ENCODE measurements at regions not wholly inside any gene's neighbourhood (a gene's known extent, or its start where the extent isn't known, plus 50 kb on each side); places are given as distances from the start of the nearest gene placed in this dataset.

- DNase-seq = no peak
- Mint-ChIP-seq H3K27ac (ENCODE audit: unreplicated experiment) (no peak overlapping the region), H3K4me3 (ENCODE audit: low read depth, unreplicated experiment) (no peak overlapping the region), H3K9me3 (ENCODE audit: low read depth, unreplicated experiment) (peaks cover 2% of the 10 kb centered on the region), H3K27me3 (ENCODE audit: unreplicated experiment) (no peaks in the 10 kb centered on the region), H3K36me3 (ENCODE audit: insufficient read depth, unreplicated experiment) (no peaks in the 10 kb centered on the region), H3K4me1 (ENCODE audit: low read depth, unreplicated experiment) (peaks cover 23% of the 10 kb centered on the region)
- intact Hi-C loops (cut with micrococcal nuclease; ENCODE audit: unreplicated experiment) = no loop called here
- no peak for TF ChIP-seq CTCF (IDR thresholded peaks at IDR 0.05; ENCODE audit: unreplicated experiment)
- CTCF ChIA-PET = no interaction called here
- no TSS peak for BruUV-seq (replicated peaks)
These were observed 229.6 kb upstream of the CHST9 start for GRCh38 chr18:27414682-27415081.

DNA sequence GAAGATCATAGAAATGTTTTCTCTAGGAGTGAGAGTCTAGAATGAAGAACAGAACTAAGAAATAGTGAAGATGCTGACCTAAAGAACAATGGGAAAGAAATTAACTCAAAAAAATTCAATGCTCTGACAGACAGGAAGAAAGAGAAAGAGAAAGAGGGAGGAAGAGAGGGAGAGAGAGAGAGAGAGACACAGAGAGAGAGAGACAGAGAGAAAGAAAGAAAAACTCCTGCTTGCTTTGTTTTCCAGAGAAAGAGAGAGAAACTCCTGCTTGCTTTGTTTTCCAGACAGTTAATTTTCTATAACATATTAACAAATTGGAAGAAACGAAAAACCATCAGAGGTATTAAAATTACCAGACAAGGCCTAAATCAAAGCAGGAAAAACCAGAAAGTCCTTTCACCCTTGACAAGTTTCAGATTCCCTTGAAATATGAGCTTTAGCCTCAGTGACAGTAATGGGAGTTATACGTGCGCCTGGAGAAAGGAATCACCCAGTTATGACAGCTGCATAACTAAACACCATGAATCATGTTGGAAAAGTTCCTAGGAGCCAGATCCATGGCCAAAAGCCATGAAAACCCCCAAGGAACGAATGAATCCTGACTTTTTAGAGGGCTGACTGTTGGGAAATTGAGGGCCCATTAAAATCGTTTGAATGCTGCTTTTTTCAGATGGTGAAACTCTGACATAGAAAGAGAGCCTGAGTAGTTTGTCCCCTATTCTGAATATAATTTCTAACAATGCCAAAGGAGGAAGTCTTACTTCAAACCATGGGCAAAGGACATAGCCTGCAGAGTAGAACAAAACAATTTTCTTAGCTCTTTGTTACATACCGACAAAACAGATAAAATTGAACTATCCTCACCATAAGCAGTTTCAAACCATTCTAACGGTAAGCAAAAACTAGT is 228.6 kb upstream of the CHST9 start:
- CTCF ChIA-PET = no interaction called here
- H3K4me3 Mint-ChIP-seq (ENCODE audit: low read depth, unreplicated experiment) = no peak overlapping the region
- intact Hi-C loops (cut with micrococcal nuclease; ENCODE audit: unreplicated experiment) = no loop called here
- H3K4me1 Mint-ChIP-seq (ENCODE audit: low read depth, unreplicated experiment) = peaks cover 23% of the 10 kb centered on the region
- DNase-seq = no peak
- no peaks in the 10 kb centered on the region for H3K36me3 Mint-ChIP-seq (ENCODE audit: insufficient read depth, unreplicated experiment)
- peak overlapping the region; percentile 16 for H3K27ac Mint-ChIP-seq (ENCODE audit: unreplicated experiment)
- no peaks in the 10 kb centered on the region for H3K27me3 Mint-ChIP-seq (ENCODE audit: unreplicated experiment)
- no peak for TF ChIP-seq CTCF (IDR thresholded peaks at IDR 0.05; ENCODE audit: unreplicated experiment)
- peaks cover 2% of the 10 kb centered on the region for H3K9me3 Mint-ChIP-seq (ENCODE audit: low read depth, unreplicated experiment)
- BruUV-seq (replicated peaks) = no TSS peak

GRCh38 chr18:27412556-27412955 is 227.4 kb upstream of the CHST9 start:
- peaks cover 2% of the 10 kb centered on the region for H3K9me3 Mint-ChIP-seq (ENCODE audit: low read depth, unreplicated experiment)
- BruUV-seq (replicated peaks) = no TSS peak

GRCh38 chr18:27411911-27412310 is 226.8 kb upstream of the CHST9 start:
- peak overlapping the region; percentile 7 for H3K27ac Mint-ChIP-seq (ENCODE audit: unreplicated experiment)
- intact Hi-C loops (cut with micrococcal nuclease; ENCODE audit: unreplicated experiment) = no loop called here
- H3K4me1 Mint-ChIP-seq (ENCODE audit: low read depth, unreplicated experiment) = peaks cover 23% of the 10 kb centered on the region
- no peak for TF ChIP-seq CTCF (IDR thresholded peaks at IDR 0.05; ENCODE audit: unreplicated experiment)
- peaks cover 2% of the 10 kb centered on the region for H3K9me3 Mint-ChIP-seq (ENCODE audit: low read depth, unreplicated experiment)
- CTCF ChIA-PET = no interaction called here
- no peak for DNase-seq
- H3K4me3 Mint-ChIP-seq (ENCODE audit: low read depth, unreplicated experiment) = no peak overlapping the region
- H3K36me3 Mint-ChIP-seq (ENCODE audit: insufficient read depth, unreplicated experiment) = no peaks in the 10 kb centered on the region
- H3K27me3 Mint-ChIP-seq (ENCODE audit: unreplicated experiment) = no peaks in the 10 kb centered on the region
- no TSS peak for BruUV-seq (replicated peaks)

More at GRCh38 chr18:27412556-27412955, 227.4 kb upstream of the CHST9 start:
- TF ChIP-seq CTCF (IDR thresholded peaks at IDR 0.05; ENCODE audit: unreplicated experiment) = no peak
- H3K4me1 Mint-ChIP-seq (ENCODE audit: low read depth, unreplicated experiment) = peaks cover 23% of the 10 kb centered on the region
- H3K27ac Mint-ChIP-seq (ENCODE audit: unreplicated experiment) = no peak overlapping the region
- DNase-seq = no peak
- intact Hi-C loops (cut with micrococcal nuclease; ENCODE audit: unreplicated experiment) = no loop called here
- CTCF ChIA-PET = interaction anchor here (0.5 kb wide), 1 partner anchor 14 kb away, joined by 3 read pairs; no protein-coding TSS in a partner anchor
- no peak overlapping the region for H3K4me3 Mint-ChIP-seq (ENCODE audit: low read depth, unreplicated experiment)
- no peaks in the 10 kb centered on the region for H3K36me3 Mint-ChIP-seq (ENCODE audit: insufficient read depth, unreplicated experiment)
- no peaks in the 10 kb centered on the region for H3K27me3 Mint-ChIP-seq (ENCODE audit: unreplicated experiment)

Measured in Calu3 (cell line).